NCI-H510A (cell line): ENCODE measurements at regions not wholly inside any gene's neighbourhood (a gene's known extent, or its start where the extent isn't known, plus 50 kb on each side); places are given as distances from the start of the nearest gene placed in this dataset.
"Not testable (repeated sequence)": the region's sequence is repeated elsewhere in the genome, so short reads cannot be mapped to it uniquely, and the experiment has no call there.

Experiments used
- DNase-seq: peaks from one replicate; lab custom pipeline; 2025; lab: John Stamatoyannopoulos, UW

DNA sequence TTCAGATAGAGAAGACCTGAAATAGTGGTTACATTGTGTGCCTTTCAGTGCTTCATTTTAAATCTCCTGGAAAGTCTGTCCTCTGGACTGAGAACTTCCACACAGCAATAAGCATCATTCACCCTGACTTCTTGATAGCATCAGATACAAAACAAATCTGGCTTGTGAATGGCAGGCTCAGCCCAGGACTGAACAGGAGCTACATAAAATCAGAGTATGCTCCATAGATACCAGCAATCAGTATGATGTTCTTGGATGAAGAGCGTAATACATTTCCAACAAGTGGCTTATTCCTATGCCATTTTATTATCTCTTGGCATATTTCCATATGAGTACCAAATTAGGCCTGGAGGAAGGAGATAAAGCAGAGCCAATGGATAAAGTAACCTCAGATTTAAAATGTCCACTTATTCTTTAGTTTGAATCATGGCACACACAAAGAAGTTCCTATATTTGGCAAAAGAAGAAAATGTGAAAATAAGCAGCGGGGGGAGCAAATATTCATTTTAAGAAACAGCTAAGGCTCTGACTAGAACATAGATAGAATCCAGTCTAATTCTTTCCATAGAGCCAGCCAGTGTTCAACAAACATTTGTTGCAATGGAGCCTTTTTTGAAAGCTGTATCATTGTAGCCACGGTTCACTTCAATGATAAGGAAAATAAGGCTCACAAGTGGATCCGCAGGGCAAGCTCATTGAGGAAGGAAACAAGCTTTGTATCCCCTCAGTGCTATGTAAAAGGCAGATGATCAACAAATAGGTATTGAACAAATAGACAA lies 230.8 kb upstream of the CHAC2 start:
- DNase-seq = no peak

- no peak for DNase-seq
Measured at GRCh38 chr2:53535234-53535840, 232.3 kb upstream of the CHAC2 start.

- DNase-seq = no peak
Measured at GRCh38 chr2:53530126-53530525, 237.5 kb upstream of the CHAC2 start.

GRCh38 chr2:53527056-53527455 lies 240.5 kb upstream of the CHAC2 start:
- DNase-seq = no peak

- peak; percentile 75 for DNase-seq
Measured at GRCh38 chr2:53519918-53520841, 247.4 kb upstream of the CHAC2 start.

DNA sequence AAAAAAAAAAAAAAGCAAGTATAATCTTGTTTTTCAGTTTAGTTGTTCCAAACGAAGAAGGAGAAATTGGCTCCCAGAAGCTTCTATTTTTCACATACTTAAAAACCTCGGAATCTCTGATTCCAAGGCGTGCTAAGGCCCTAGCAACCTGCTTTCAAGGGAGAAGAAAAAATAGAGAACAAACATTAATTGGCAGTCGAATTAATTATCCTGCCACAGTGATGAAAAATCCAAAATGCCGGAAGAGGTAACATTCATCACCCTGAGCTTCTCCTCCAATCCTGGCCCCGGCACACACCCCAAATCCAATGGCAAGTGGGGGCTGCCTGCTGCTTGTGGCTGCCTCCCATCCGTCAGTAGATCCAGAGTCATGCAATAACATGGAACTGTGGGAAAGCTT lies 250.2 kb upstream of the CHAC2 start:
- no peak for DNase-seq

DNA sequence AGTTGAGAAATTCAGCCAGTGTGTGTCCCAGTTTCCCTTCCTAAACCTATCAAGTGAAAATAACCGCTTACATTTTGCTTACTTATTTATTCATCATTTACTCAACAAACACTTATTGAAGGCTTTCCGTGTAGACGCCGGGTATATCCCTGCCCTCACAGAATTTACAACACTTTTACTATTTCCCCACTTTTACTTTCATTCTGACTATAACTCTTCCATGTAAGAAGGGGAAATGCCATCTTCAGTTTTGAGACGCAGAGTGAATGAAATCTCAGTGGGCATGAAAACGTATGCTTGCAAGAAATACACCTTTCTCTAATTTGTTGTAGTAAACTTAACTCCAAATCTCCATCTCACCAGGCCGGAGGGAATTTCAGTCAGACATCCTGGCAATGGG lies 251.0 kb upstream of the CHAC2 start:
- DNase-seq = no peak

DNA sequence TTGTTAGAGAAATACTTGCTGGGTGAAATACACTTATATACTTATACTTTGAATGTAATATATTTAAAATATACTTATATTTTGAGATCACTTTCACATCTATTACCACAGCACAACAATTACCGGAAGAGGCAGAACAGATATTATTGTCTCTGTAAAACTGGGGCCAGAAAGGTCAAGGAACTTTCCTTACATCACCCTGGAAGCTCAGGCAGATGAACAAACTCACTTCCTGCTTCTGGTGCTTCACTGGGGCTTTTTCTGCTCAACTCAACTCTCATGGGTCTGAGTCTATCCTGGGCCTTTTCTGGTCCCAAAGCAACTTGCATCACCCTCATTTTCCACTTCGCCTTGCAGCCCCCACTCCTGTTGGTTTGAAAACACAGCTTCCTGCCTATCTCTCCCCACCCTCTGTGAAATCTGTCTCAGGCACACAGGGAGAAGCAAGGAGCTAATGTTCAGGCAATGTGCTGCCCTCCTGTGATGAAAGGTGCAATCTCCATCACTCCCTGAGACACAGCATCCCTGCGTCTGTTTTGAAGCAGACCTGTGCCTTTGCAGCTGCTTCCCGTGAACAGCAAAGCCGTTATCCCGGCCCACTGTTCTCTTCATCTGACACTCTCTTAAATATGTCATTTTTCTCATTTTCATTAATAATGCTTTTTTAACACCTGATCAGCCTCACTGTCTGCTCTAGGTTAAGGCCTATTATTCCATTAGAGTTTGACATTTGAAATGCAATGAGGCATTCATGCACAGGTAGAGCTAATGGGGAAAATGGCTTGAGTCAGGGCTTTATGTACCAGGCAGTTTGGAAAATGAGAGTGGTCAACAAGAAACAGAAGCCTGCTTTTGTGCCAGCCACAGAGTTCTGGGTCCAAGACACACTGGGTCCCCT lies 251.9 kb upstream of the CHAC2 start:
- DNase-seq = no peak

DNA sequence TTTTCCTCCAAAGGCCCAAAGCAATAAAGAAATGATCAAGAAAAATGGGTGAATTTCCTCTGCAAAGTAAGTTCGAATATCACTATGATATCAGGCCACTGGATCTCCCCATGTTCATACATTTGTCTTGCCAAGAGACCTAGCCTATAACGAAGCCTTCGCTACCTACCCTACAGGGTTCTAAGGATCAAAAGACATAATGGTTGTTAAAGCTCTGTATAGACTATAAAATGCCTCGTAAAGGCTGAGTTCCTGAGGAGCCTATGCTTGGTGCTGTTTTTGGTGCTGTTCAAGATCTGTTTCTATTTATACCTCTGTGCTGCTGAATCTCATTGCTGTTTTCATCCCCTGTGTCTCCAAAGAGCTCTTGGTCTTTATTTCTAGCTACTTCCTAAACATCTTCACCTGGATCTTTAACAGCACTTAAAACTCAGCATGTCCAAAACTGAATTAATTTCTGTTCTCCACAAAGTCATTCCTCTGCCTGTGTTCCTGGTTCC lies 254.4 kb upstream of the CHAC2 start:
- DNase-seq = no peak

DNA sequence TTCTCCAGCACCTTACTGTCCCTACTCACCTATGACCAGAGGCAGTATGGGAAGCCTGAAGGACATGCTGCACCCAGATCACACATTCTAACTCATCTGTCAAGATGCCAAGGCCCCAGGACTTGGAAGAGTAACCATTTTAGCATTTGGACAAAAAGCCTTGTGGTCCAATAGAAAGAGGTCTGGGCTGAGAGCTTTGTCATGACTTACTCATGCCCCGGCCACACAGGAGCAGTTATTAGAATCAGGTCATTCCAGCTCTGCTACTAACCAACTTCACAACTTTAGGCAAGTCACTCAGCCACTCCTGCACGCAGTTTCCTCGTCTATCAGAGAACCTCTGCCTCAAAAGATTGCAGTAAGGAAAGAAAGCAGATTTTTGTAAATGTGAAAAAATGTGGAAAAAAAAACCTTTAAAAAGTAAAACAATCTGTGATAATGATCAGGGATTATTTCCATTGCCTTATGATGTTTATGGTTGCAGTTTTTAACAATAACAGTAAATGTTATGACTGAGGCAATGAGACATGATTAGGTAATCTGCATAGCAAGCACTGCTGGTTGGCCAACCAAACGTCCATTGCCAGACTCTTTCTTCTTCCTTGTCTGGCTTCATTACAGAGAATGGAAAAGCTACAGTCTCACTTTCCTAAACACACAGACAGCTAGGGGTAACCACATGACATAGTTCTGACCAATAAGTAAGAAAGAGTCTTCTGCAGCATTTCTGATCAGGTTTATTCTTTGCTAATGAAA lies 255.4 kb upstream of the CHAC2 start:
- DNase-seq = no peak

- DNase-seq = no peak
Measured at GRCh38 chr2:53511549-53511948, 256.1 kb upstream of the CHAC2 start.

- no peak for DNase-seq
Measured at GRCh38 chr2:53510401-53510800, 257.2 kb upstream of the CHAC2 start.

DNA sequence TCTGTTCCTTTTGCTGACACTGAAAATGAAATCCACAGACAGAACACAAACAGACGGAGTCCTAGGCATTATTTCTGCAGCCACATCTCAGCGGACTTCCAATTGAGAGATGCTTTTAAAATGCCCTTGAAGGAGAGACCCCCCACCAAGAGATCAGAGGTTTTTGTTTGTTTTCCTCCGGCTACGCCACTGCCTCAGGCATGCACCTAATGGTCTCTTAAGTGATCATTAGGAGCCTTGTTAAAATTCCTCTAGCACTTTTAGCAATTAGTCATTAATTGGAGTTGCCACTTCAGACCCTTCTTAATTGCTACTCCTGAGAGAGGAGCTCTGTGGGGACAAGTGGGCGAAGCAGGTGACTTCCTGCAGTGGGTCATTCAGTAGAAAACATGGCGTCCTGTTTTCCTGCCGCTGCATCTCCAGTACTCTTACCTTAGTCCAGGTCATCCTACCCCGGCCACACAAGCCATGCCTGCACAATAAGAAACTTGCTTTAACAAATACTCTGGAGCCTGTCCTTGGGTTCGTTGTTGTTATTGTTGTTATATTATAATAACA lies 257.7 kb upstream of the CHAC2 start:
- no peak for DNase-seq

- no peak for DNase-seq
Measured at GRCh38 chr2:53508667-53509066, 258.9 kb upstream of the CHAC2 start.

DNA sequence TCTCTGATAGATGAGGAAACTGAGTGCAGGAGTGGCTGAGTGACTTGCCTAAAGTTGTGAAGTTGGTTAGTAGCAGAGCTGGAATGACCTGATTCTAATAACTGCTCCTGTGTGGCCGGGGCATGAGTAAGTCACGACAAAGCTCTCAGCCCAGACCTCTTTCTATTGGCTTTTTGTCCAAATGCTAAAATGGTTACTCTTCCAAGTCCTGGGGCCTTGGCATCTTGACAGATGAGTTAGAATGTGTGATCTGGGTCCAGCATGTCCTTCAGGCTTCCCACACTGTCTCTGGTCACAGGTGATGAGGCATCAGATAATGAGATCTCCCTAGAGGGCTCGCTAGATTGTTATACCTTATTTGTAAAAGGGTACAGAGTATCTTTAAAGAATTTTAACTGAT lies 260.5 kb upstream of the CHAC2 start:
- DNase-seq = not testable (repeated sequence)

GRCh38 chr2:53505826-53506225 lies 261.8 kb upstream of the CHAC2 start:
- no peak for DNase-seq

DNA sequence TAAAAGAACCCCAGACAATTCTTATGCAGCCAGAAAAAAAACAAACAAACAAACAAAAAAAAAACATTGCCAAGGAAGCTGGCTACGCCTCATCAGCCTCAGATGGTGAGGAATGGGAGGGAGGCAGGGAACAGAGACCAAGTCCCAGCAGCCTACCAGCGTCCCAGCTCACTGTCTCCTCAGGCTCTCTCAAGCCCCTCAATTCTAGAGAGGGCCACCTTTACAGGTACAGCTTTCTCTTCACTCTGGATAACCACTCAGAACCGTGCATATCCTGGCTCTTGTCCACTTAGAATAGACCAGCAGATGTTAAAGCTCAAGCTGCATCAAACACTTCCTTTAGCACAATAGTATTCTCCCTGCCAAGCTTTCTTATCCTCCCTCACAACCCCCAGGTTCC lies 263.1 kb upstream of the CHAC2 start:
- DNase-seq = no peak

GRCh38 chr2:53500181-53500580 lies 267.4 kb upstream of the CHAC2 start:
- no peak for DNase-seq

- DNase-seq = no peak
Measured at GRCh38 chr2:53498210-53498609, 269.4 kb upstream of the CHAC2 start.

GRCh38 chr2:53497020-53497419 lies 270.6 kb upstream of the CHAC2 start:
- no peak for DNase-seq
